GM21786 (cell line): ENCODE measurements at regions not wholly inside any gene's neighbourhood (a gene's known extent, or its start where the extent isn't known, plus 50 kb on each side); places are given as distances from the start of the nearest gene placed in this dataset.
"Not testable (repeated sequence)": the region's sequence is repeated elsewhere in the genome, so short reads cannot be mapped to it uniquely, and the experiment has no call there.

ENCODE experiments used
- ATAC-seq: cut with Tn5 transposase; IDR thresholded peaks from one replicate; pipeline ENCODE4 v1.9.1; 2021; ENCODE audit not compliant: unreplicated experiment

GRCh38 chrX:5708251-5708650 is 520.4 kb downstream of the NLGN4X start:
- no peak for ATAC-seq

GRCh38 chrX:5702890-5703289 is 525.8 kb downstream of the NLGN4X start:
- ATAC-seq = no peak

GRCh38 chrX:5695971-5696370 is 532.7 kb downstream of the NLGN4X start:
- no peak for ATAC-seq

GRCh38 chrX:5683996-5684395 is 544.7 kb downstream of the NLGN4X start:
- ATAC-seq = no peak

GRCh38 chrX:5681159-5681558 is 547.5 kb downstream of the NLGN4X start:
- ATAC-seq = peak; percentile 48

GRCh38 chrX:5674036-5674435 is 554.6 kb downstream of the NLGN4X start:
- ATAC-seq = no peak

GRCh38 chrX:5672099-5672498 is 556.6 kb downstream of the NLGN4X start:
- no peak for ATAC-seq

GRCh38 chrX:5666689-5667088 is 562.0 kb downstream of the NLGN4X start:
- not testable (repeated sequence) for ATAC-seq

- no peak for ATAC-seq
These were observed 572.1 kb downstream of the NLGN4X start for GRCh38 chrX:5656544-5656943.

- ATAC-seq = no peak
These were observed 577.8 kb downstream of the NLGN4X start for GRCh38 chrX:5650904-5651303.

GRCh38 chrX:5648941-5649568 is 579.6 kb downstream of the NLGN4X start:
- ATAC-seq = no peak

GRCh38 chrX:5646818-5647217 is 581.8 kb downstream of the NLGN4X start:
- peak; percentile 96 for ATAC-seq

GRCh38 chrX:5644776-5645175 is 583.9 kb downstream of the NLGN4X start:
- ATAC-seq = no peak

GRCh38 chrX:5640071-5640470 is 588.6 kb downstream of the NLGN4X start:
- ATAC-seq = no peak

GRCh38 chrX:5638572-5638971 is 590.1 kb downstream of the NLGN4X start:
- no peak for ATAC-seq

- ATAC-seq = no peak
These were observed 595.8 kb downstream of the NLGN4X start for GRCh38 chrX:5632887-5633286.

GRCh38 chrX:5632061-5632614 is 596.5 kb downstream of the NLGN4X start:
- ATAC-seq = no peak

- ATAC-seq = no peak
These were observed 611.0 kb downstream of the NLGN4X start for GRCh38 chrX:5617666-5618065.

GRCh38 chrX:5595570-5595969 is 633.1 kb downstream of the NLGN4X start:
- no peak for ATAC-seq

- ATAC-seq = no peak
These were observed 641.9 kb downstream of the NLGN4X start for GRCh38 chrX:5586726-5587125.

GRCh38 chrX:5575407-5575806 is 653.3 kb downstream of the NLGN4X start:
- no peak for ATAC-seq

GRCh38 chrX:5568934-5569333 is 659.7 kb downstream of the NLGN4X start:
- ATAC-seq = no peak

- ATAC-seq = no peak
These were observed 669.3 kb downstream of the NLGN4X start for GRCh38 chrX:5559386-5559785.
